Neural crest cell (in vitro differentiated cells): ENCODE measurements at regions not wholly inside any gene's neighbourhood (a gene's known extent, or its start where the extent isn't known, plus 50 kb on each side); places are given as distances from the start of the nearest gene placed in this dataset.

Experiments
- DNase-seq: peaks from one replicate; pipeline ENCODE4 v3.0.0; 2021; ENCODE audit warnings: low read depth, mixed read lengths, low spot score
- H3K27ac Mint-ChIP-seq: one replicate; pipeline ENCODE4 v1.8.0; 2021; ENCODE audit warnings: mild to moderate bottlenecking, mixed read lengths; ENCODE audit not compliant: unreplicated experiment
- H3K27me3 Mint-ChIP-seq: 2 replicates; pipeline ENCODE4 v1.8.0; 2021; ENCODE audit warnings: low read depth, mild to moderate bottlenecking, mixed read lengths
- H3K36me3 Mint-ChIP-seq: 2 replicates; pipeline ENCODE4 v1.8.0; 2021; ENCODE audit warnings: low read depth, mild to moderate bottlenecking, mixed read lengths
- H3K4me1 Mint-ChIP-seq: 2 replicates; pipeline ENCODE4 v1.8.0; 2021; ENCODE audit warnings: mixed read lengths
- H3K4me3 Mint-ChIP-seq: one replicate; pipeline ENCODE4 v1.8.0; 2021; ENCODE audit warnings: mild to moderate bottlenecking, mixed read lengths
- H3K9me3 Mint-ChIP-seq: 2 replicates; pipeline ENCODE4 v1.8.0; 2021; ENCODE audit warnings: mixed read lengths
- CTCF ChIP-seq: fragments of 200-600 bp; sonication (generic); conservative IDR thresholded peaks from 2 replicates; pipeline ENCODE4 v1.5.0; 2021; ENCODE audit warnings: antibody characterized with exemption, mild to moderate bottlenecking

DNA sequence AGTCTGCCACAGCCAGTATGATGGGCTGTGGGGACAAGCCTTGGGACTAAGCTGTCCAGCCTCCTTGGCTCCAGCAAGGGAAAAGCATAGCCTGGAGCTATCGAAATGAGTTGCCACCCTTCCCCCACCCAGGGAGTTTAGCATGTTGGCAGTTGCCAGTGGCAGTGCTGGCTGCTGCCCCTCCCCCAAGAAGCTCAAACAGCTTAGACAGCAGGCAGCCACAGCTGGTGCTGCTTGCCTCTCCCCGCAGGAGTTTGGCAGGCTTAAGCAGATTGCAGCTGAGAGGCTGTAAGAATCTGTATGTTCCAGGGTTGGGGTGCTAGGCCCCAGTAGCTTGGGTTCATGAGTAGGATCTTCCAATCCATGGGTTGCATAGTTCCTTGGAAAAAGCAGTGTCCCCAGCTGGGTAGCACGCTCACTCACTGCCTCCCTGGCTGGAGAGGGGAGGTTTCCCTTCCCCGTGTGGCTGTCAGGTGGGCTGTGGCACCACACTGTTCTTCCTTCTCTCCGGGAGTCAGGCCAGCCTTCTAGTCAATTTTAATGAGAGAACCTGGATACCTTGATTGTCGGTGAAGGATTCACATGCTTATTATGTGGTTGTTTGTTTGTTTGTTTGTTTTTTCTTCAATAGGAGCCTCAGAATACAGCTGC is 506.1 kb downstream of the CDH11 start:
- Mint-ChIP-seq H3K4me1 (peaks cover 3% of the 10 kb centered on the region), H3K9me3 (peaks cover 20% of the 10 kb centered on the region), H3K4me3 (no peak overlapping the region), H3K27ac (no peak overlapping the region), H3K27me3 (no peaks in the 10 kb centered on the region), H3K36me3 (peaks cover 13% of the 10 kb centered on the region)
- TF ChIP-seq CTCF: no peak
- no peak for DNase-seq

DNA sequence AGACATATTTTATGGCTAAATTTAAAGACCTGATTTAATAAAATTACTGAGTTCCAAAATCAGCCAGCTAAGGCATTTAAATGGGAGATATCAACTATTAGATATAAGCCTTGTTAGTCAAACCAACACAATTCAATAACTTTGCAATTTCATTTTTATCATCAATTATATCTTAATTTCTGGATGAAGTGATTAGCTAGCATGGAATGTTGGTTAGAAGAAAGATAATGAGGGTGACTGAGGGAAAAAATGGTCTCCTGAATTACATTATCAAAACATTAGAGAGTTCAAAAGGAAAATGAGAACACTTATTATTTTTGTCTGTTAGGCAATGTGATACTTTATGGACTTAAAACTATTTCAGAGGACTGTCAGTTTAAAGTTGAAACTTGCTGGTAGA is 525.7 kb downstream of the CDH11 start:
- H3K27me3 Mint-ChIP-seq: no peaks in the 10 kb centered on the region
- H3K27ac Mint-ChIP-seq: no peak overlapping the region
- H3K4me1 Mint-ChIP-seq: no peaks in the 10 kb centered on the region
- TF ChIP-seq CTCF: no peak
- DNase-seq: no peak
- no peaks in the 10 kb centered on the region for H3K9me3 Mint-ChIP-seq
- no peak overlapping the region for H3K4me3 Mint-ChIP-seq
- no peaks in the 10 kb centered on the region for H3K36me3 Mint-ChIP-seq

DNA sequence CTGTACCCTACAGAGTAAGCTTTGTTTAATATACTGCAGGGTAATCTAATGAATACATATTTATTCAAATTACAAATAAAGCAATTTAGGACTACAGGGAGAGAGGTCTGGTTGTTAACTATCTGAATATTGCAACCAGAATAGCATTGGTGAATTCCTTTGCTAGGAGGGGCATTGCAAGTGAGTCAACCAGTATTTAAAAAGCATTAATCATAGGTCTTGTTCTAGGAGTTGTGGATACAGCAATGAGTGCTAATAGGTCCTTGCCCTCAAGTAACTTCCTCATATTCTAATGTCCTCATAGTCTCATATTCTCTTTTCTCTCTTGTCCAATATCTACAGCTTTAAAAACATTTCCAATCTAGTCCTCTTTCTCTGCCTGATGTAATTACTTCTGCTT is 531.4 kb downstream of the CDH11 start:
- Mint-ChIP-seq H3K4me3 (no peak overlapping the region), H3K9me3 (no peaks in the 10 kb centered on the region)

GRCh38 chr16:64589836-64590235 is 532.0 kb downstream of the CDH11 start:
- no peak overlapping the region for H3K4me3 Mint-ChIP-seq
- H3K9me3 Mint-ChIP-seq: no peaks in the 10 kb centered on the region
- H3K27ac Mint-ChIP-seq: no peak overlapping the region
- no peak for TF ChIP-seq CTCF
- peaks cover 6% of the 10 kb centered on the region for H3K4me1 Mint-ChIP-seq
- H3K36me3 Mint-ChIP-seq: no peaks in the 10 kb centered on the region
- no peaks in the 10 kb centered on the region for H3K27me3 Mint-ChIP-seq
- DNase-seq: no peak

More for the DNA sequence above, 531.4 kb downstream of the CDH11 start:
- Mint-ChIP-seq H3K36me3 (no peaks in the 10 kb centered on the region), H3K27me3 (no peaks in the 10 kb centered on the region), H3K27ac (no peak overlapping the region), H3K4me1 (peaks cover 6% of the 10 kb centered on the region)
- DNase-seq: no peak
- no peak for TF ChIP-seq CTCF

- Mint-ChIP-seq H3K36me3 (no peaks in the 10 kb centered on the region), H3K4me3 (no peak overlapping the region), H3K9me3 (no peaks in the 10 kb centered on the region), H3K27ac (no peak overlapping the region), H3K4me1 (peaks cover 6% of the 10 kb centered on the region), H3K27me3 (no peaks in the 10 kb centered on the region)
- DNase-seq: no peak
- no peak for TF ChIP-seq CTCF
Measured at GRCh38 chr16:64586781-64587180, 535.1 kb downstream of the CDH11 start.
